MM.1S (cell line): ENCODE measurements at regions not wholly inside any gene's neighbourhood (a gene's known extent, or its start where the extent isn't known, plus 50 kb on each side); places are given as distances from the start of the nearest gene placed in this dataset.

Experiments
- DNase-seq: peaks from one replicate; pipeline ENCODE4 v3.0.0-alpha.2; 2015
- H2AFZ ChIP-seq: fragments of 300-600 bp; sonication (generic); 2 replicates; pipeline ENCODE4 v1.6.0; 2016; ENCODE audit warnings: antibody characterized with exemption, low read length
- H3F3A ChIP-seq: fragments of 300-600 bp; sonication (generic); 2 replicates; pipeline ENCODE4 v1.6.1; 2016; ENCODE audit warnings: mild to moderate bottlenecking, antibody characterized with exemption, low read length, moderate library complexity, mixed read lengths; ENCODE audit not compliant: insufficient read depth
- H3K27ac ChIP-seq: fragments of 300-600 bp; sonication (generic); 2 replicates; pipeline ENCODE4 v1.5.1; 2016; ENCODE audit warnings: mild to moderate bottlenecking, low read length
- H3K27me3 ChIP-seq: fragments of 300-600 bp; sonication (generic); replicated peaks from 2 replicates; pipeline ENCODE4 v1.6.0; 2016; ENCODE audit warnings: low read length; ENCODE audit not compliant: insufficient read depth
- H3K36me3 ChIP-seq: fragments of 300-600 bp; sonication (generic); replicated peaks from 2 replicates; pipeline ENCODE4 v1.6.1; 2016; ENCODE audit warnings: mild to moderate bottlenecking, low read length, mixed read lengths; ENCODE audit not compliant: insufficient read depth
- H3K4me1 ChIP-seq: fragments of 300-600 bp; sonication (generic); 2 replicates; pipeline ENCODE4 v1.6.1; 2016; ENCODE audit warnings: low read length, mixed read lengths
- H3K4me2 ChIP-seq: fragments of 300-600 bp; sonication (generic); 2 replicates; pipeline ENCODE4 v1.6.0; 2016; ENCODE audit warnings: low read depth, low read length
- H3K4me3 ChIP-seq: fragments of 300-600 bp; sonication (generic); 2 replicates; pipeline ENCODE4 v1.5.1; 2016; ENCODE audit warnings: low read length, mixed read lengths
- H3K79me2 ChIP-seq: fragments of 300-600 bp; sonication (generic); 2 replicates; pipeline ENCODE4 v1.6.1; 2016; ENCODE audit warnings: mixed run types, low read length, mixed read lengths
- H3K9ac ChIP-seq: fragments of 300-600 bp; sonication (generic); 2 replicates; pipeline ENCODE4 v1.6.1; 2016; ENCODE audit warnings: low read length, mixed read lengths
- H3K9me2 ChIP-seq: fragments of 300-600 bp; sonication (generic); replicated peaks from 2 replicates; pipeline ENCODE4 v1.6.1; 2016; ENCODE audit warnings: mild to moderate bottlenecking, low read length, mixed read lengths; ENCODE audit not compliant: insufficient read depth
- H3K9me3 ChIP-seq: fragments of 300-600 bp; sonication (generic); replicated peaks from 2 replicates; pipeline ENCODE4 v1.6.1; 2016; ENCODE audit warnings: mild to moderate bottlenecking, low read length, mixed read lengths; ENCODE audit not compliant: insufficient read depth
- H4K20me1 ChIP-seq: fragments of 300-600 bp; sonication (generic); 2 replicates; pipeline ENCODE4 v1.6.1; 2016; ENCODE audit warnings: mild to moderate bottlenecking, low read length, moderate library complexity, mixed read lengths; ENCODE audit not compliant: insufficient read depth
- CTCF ChIP-seq: fragments of 300-600 bp; sonication (generic); IDR thresholded peaks from 2 replicates; pipeline ENCODE4 v1.5.1; 2016; ENCODE audit warnings: antibody characterized with exemption, low read length, mixed read lengths
- EZH2 ChIP-seq: fragments of 300-600 bp; sonication (generic); optimal IDR thresholded peaks from 2 replicates; pipeline ENCODE3; 2017; ENCODE audit warnings: low read depth, mild to moderate bottlenecking, antibody characterized with exemption, low read length, mixed read lengths
- EZH2phosphoT487 ChIP-seq: fragments of 300-600 bp; sonication (generic); IDR thresholded peaks from 2 replicates; pipeline ENCODE4 v1.6.1; 2018; ENCODE audit warnings: antibody characterized with exemption, low read length

DNA sequence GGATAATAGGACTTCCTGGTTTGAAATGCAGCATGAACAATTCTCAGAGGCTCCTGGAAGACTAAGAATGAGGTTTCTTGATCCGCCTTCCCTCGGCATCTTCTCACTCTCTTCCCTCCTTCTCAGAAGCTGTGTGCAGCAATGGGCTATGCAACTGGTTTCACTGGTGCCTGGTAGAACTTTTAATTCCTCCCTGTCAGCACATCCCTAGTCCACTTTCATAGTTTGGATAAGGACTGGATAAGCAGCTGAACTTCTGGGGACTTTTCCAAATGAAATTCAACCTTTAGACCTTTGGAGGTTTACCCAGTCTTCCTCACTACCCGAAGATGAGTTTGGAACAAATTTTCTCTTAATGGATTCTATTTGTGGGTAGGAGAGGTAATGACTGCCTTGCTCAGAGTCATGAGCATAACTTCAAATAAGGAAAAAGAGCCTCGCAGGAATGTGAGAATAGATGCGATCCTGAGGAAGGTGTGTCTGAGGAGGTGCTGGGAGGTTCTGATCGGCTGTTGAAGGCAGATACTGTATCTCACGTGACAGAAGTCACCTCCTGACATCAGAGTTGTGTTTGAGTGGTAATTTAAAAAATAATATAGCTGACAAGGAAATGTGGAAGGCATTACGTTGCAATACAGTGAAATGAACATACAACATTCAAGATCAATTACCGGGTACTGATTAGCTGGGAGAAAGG, 56.0 kb upstream of the HAND2 start:
- no peaks in the 10 kb centered on the region for H3F3A ChIP-seq
- H3K27ac ChIP-seq: no peak overlapping the region
- TF ChIP-seq EZH2phosphoT487: no peak
- no peak for TF ChIP-seq EZH2
- no peak for TF ChIP-seq CTCF
- no peaks in the 10 kb centered on the region for H3K79me2 ChIP-seq
- no peaks in the 10 kb centered on the region for H3K36me3 ChIP-seq
- no peaks in the 10 kb centered on the region for H3K27me3 ChIP-seq
- no peaks in the 10 kb centered on the region for H4K20me1 ChIP-seq
- H3K9ac ChIP-seq: no peak overlapping the region
- no peak overlapping the region for H3K4me3 ChIP-seq
- no peak overlapping the region for H3K4me2 ChIP-seq
- no peak overlapping the region for H2AFZ ChIP-seq
- H3K9me2 ChIP-seq: no peaks in the 10 kb centered on the region
- H3K4me1 ChIP-seq: no peaks in the 10 kb centered on the region
- DNase-seq: no peak
- H3K9me3 ChIP-seq: no peaks in the 10 kb centered on the region

GRCh38 chr4:173584506-173584905, 54.5 kb upstream of the HAND2 start:
- Histone ChIP-seq H3K9ac (no peak overlapping the region), H4K20me1 (no peaks in the 10 kb centered on the region), H3K4me1 (no peaks in the 10 kb centered on the region), H3K9me2 (no peaks in the 10 kb centered on the region), H3K79me2 (no peaks in the 10 kb centered on the region), H3F3A (no peaks in the 10 kb centered on the region), H3K27me3 (no peaks in the 10 kb centered on the region), H3K4me2 (no peak overlapping the region), H3K36me3 (no peaks in the 10 kb centered on the region), H3K27ac (no peak overlapping the region), H3K4me3 (no peak overlapping the region), H2AFZ (no peak overlapping the region), H3K9me3 (no peaks in the 10 kb centered on the region)
- DNase-seq: no peak
- no peak for TF ChIP-seq CTCF
- TF ChIP-seq EZH2: no peak
- TF ChIP-seq EZH2phosphoT487: no peak
